H9 (cell line): ENCODE measurements at regions not wholly inside any gene's neighbourhood (a gene's known extent, or its start where the extent isn't known, plus 50 kb on each side); places are given as distances from the start of the nearest gene placed in this dataset.
"Not testable (repeated sequence)": the region's sequence is repeated elsewhere in the genome, so short reads cannot be mapped to it uniquely, and the experiment has no call there.

Experiments
- DNase-seq: peaks from one replicate; pipeline ENCODE4 v3.0.0-alpha.2; 2017
- H2AFZ ChIP-seq: one replicate; pipeline ENCODE4 v1.6.1; 2013; ENCODE audit warnings: mild to moderate bottlenecking, low read length, control low read depth, moderate library complexity
- H2AK5ac ChIP-seq: 2 replicates; pipeline ENCODE4 v1.6.1; 2013; ENCODE audit warnings: low read length, control low read depth, mixed read lengths; ENCODE audit not compliant: insufficient read length
- H2BK120ac ChIP-seq: one replicate; pipeline ENCODE4 v1.6.1; 2013; ENCODE audit warnings: low read depth, mild to moderate bottlenecking, low read length, control low read depth, inconsistent platforms; ENCODE audit not compliant: poor library complexity, severe bottlenecking
- H2BK12ac ChIP-seq: 2 replicates; pipeline ENCODE4 v1.6.1; 2013; ENCODE audit warnings: low read length, control low read depth, mixed read lengths, low read depth; ENCODE audit not compliant: insufficient read length
- H2BK15ac ChIP-seq: 2 replicates; pipeline ENCODE4 v1.6.1; 2013; ENCODE audit warnings: low read depth, low read length, control low read depth
- H2BK20ac ChIP-seq: one replicate; pipeline ENCODE4 v1.6.1; 2013; ENCODE audit warnings: low read depth, mild to moderate bottlenecking, low read length, control low read depth, inconsistent platforms; ENCODE audit not compliant: poor library complexity, severe bottlenecking
- H2BK5ac ChIP-seq: 2 replicates; pipeline ENCODE4 v1.6.1; 2013; ENCODE audit warnings: low read length, control low read depth, mixed read lengths; ENCODE audit not compliant: insufficient read length
- H3K14ac ChIP-seq: 2 replicates; pipeline ENCODE4 v1.6.1; 2013; ENCODE audit warnings: low read length, control low read depth; ENCODE audit not compliant: insufficient read depth
- H3K18ac ChIP-seq: 2 replicates; pipeline ENCODE4 v1.6.1; 2013; ENCODE audit warnings: low read depth, mild to moderate bottlenecking, mixed read lengths, low read length, control low read depth; ENCODE audit not compliant: insufficient read length
- H3K23ac ChIP-seq: 2 replicates; pipeline ENCODE4 v1.6.1; 2013; ENCODE audit warnings: low read length, control low read depth, mixed read lengths, low read depth; ENCODE audit not compliant: insufficient read length
- H3K23me2 ChIP-seq: 2 replicates; pipeline ENCODE4 v1.6.1; 2013; ENCODE audit warnings: low read depth, mild to moderate bottlenecking, mixed read lengths, low read length, control low read depth; ENCODE audit not compliant: insufficient read length, poor library complexity, severe bottlenecking
- H3K27ac ChIP-seq: 2 replicates; pipeline ENCODE4 v1.5.1; 2013; ENCODE audit warnings: low read length, control low read depth, mixed read lengths, low read depth; ENCODE audit not compliant: insufficient read length
- H3K27me3 ChIP-seq: 2 replicates; pipeline ENCODE4 v1.6.1; 2013; ENCODE audit warnings: low read length, control low read depth, inconsistent platforms; ENCODE audit not compliant: insufficient read depth
- H3K4ac ChIP-seq: 2 replicates; pipeline ENCODE4 v1.6.1; 2013; ENCODE audit warnings: low read depth, mild to moderate bottlenecking, control low read depth, inconsistent platforms, low read length, moderate library complexity
- H3K4me1 ChIP-seq: 2 replicates; pipeline ENCODE4 v1.6.1; 2013; ENCODE audit warnings: low read length, control low read depth, inconsistent platforms; ENCODE audit not compliant: insufficient read depth
- H3K4me2 ChIP-seq: 2 replicates; pipeline ENCODE4 v1.6.1; 2013; ENCODE audit warnings: low read length, control low read depth, mixed read lengths; ENCODE audit not compliant: insufficient read length, insufficient read depth
- H3K56ac ChIP-seq: 2 replicates; pipeline ENCODE4 v1.6.1; 2013; ENCODE audit warnings: low read depth, mild to moderate bottlenecking, mixed read lengths, low read length, control low read depth; ENCODE audit not compliant: insufficient read length
- H3K79me1 ChIP-seq: 2 replicates; pipeline ENCODE4 v1.6.1; 2013; ENCODE audit warnings: low read depth, mild to moderate bottlenecking, moderate library complexity, low read length, control low read depth, inconsistent platforms; ENCODE audit not compliant: insufficient read depth, poor library complexity, severe bottlenecking
- H3K79me2 ChIP-seq: 2 replicates; pipeline ENCODE4 v1.6.1; 2013; ENCODE audit warnings: low read length, control low read depth, inconsistent platforms; ENCODE audit not compliant: insufficient read depth
- H3K9ac ChIP-seq: 2 replicates; pipeline ENCODE4 v1.6.1; 2013; ENCODE audit warnings: low read length, control low read depth, mixed read lengths; ENCODE audit not compliant: insufficient read length; ENCODE audit errors: extremely low read depth
- H3K9me3 ChIP-seq: one replicate; pipeline ENCODE4 v1.6.1; 2013; ENCODE audit warnings: low read depth, low read length, inconsistent platforms; ENCODE audit not compliant: control insufficient read depth
- H3T11ph ChIP-seq: one replicate; pipeline ENCODE4 v1.6.1; 2013; ENCODE audit warnings: mild to moderate bottlenecking, low read length, control low read depth, inconsistent platforms
- H4K20me1 ChIP-seq: one replicate; pipeline ENCODE4 v1.6.1; 2013; ENCODE audit not compliant: control insufficient read depth, insufficient read length, insufficient read depth
- H4K5ac ChIP-seq: 2 replicates; pipeline ENCODE4 v1.6.1; 2013; ENCODE audit warnings: low read depth, mild to moderate bottlenecking, mixed read lengths, low read length, control low read depth; ENCODE audit not compliant: insufficient read length
- H4K8ac ChIP-seq: replicated peaks from 2 replicates; pipeline ENCODE4 v1.6.1; 2013; ENCODE audit warnings: low read length, control low read depth, mixed read lengths, low read depth; ENCODE audit not compliant: insufficient read length
- H4K91ac ChIP-seq: 2 replicates; pipeline ENCODE4 v1.6.1; 2013; ENCODE audit warnings: low read depth, mild to moderate bottlenecking, moderate library complexity, mixed read lengths, low read length, control low read depth; ENCODE audit not compliant: insufficient read length
- H3K27ac Mint-ChIP-seq, 3 experiments: 2 replicates in 2 of 3; 3 replicates in 1 of 3; pipeline ENCODE4 v1.8.0; 2020 to 2021; ENCODE audit warnings: mixed read lengths in 3 of 3, mild to moderate bottlenecking in 1 of 3, moderate library complexity in 1 of 3
- H3K27me3 Mint-ChIP-seq: 2 replicates; pipeline ENCODE4 v1.8.0; 2021; ENCODE audit warnings: low read depth, mild to moderate bottlenecking, moderate library complexity, mixed read lengths
- H3K36me3 Mint-ChIP-seq, 3 experiments: 2 replicates in 2 of 3; 3 replicates in 1 of 3; pipeline ENCODE4 v1.8.0; 2020 to 2021; ENCODE audit warnings: low read depth in 3 of 3, mixed read lengths in 3 of 3; ENCODE audit not compliant: insufficient read depth in 1 of 3
- H3K4me1 Mint-ChIP-seq, 2 experiments: 2 replicates each; pipeline ENCODE4 v1.8.0; 2020; ENCODE audit warnings: mixed read lengths in 2 of 2
- H3K4me3 Mint-ChIP-seq, 2 experiments: 2 replicates in 1 of 2; 3 replicates in 1 of 2; pipeline ENCODE4 v1.8.0; 2020 to 2021; ENCODE audit warnings: mild to moderate bottlenecking in 2 of 2, mixed read lengths in 2 of 2, moderate library complexity in 1 of 2
- H3K9me3 Mint-ChIP-seq, 2 experiments: 2 replicates in 1 of 2; 3 replicates in 1 of 2; pipeline ENCODE4 v1.8.0; 2020; ENCODE audit warnings: mild to moderate bottlenecking in 2 of 2, mixed read lengths in 2 of 2, moderate library complexity in 1 of 2
- WGBS: extraction: QIAGEN DNeasy Blood & Tissue Kit; methylation state at CpG from one replicate; pipeline ENCODE4 v1.1.7; 2013; ENCODE audit warnings: missing lambda C conversion rate, low lambda C conversion rate, mixed read lengths; ENCODE audit not compliant: insufficient read length; ENCODE audit errors: extremely low coverage; 5-methylcytosine and 5-hydroxymethylcytosine counted together
- TF ChIP-seq, protein P1 (sequence below): fragments of 200-600 bp; sonication (generic); conservative IDR thresholded peaks from 3 replicates; pipeline ENCODE4 v1.8.0; 2021; ENCODE audit warnings: antibody characterized with exemption, mild to moderate bottlenecking

DNA sequence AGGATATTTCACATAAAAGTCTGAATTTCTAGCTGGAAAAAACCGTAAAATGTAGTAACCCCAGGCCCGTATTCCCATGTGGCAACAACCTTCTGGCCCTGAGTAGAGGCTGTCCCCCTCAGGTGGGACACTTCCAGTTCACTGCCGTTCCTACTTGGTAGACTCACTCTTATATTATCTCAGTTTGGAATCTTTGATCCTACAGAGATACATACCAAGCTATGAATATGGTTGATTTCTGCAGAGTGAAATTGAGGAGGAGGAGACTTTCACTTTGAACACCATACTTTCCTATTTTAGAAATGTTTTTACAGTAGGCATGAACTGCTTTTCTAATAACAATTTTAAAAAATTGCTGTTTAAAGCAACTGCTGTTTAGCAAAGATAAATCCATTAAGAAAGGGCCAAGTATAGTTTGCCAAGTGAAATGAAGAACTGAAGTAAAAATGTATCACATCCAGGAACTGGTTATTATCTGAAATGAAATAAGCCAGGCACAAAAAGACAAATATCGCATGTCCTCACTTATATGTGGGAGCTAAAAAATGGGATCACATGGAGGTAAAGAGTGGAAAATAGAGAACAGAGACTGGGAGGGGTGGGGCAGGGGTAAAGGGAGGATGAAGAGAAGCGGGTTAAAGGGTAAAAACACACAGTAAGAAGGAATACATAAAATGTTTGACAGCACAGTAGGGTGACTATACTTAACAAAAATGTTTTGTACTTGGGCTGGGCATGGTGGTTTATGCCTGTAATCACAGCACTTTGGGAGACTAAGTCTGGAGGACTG lies 92.8 kb upstream of the METAP2 start:
- H3K4me2 ChIP-seq = no peak overlapping the region
- no peak overlapping the region for H2BK120ac ChIP-seq
- no peak overlapping the region for H3K9ac ChIP-seq
- H4K8ac ChIP-seq = no peak overlapping the region
- no CpG with 5 or more reads among the region's 5 CpGs for WGBS
- no peak overlapping the region for H3K27ac ChIP-seq
- no peaks in the 10 kb centered on the region for H3K23me2 ChIP-seq
- H3T11ph ChIP-seq = no peak overlapping the region
- no peak overlapping the region for H2AK5ac ChIP-seq
- H2BK15ac ChIP-seq = no peak overlapping the region
- Mint-ChIP-seq H3K4me3 (no peak overlapping the region), H3K27ac (no peak overlapping the region), H3K36me3 (no peaks in the 10 kb centered on the region), H3K9me3 (no peaks in the 10 kb centered on the region), H3K27me3 (no peaks in the 10 kb centered on the region; the same call in 1 of the 2 replicates), H3K4me1 (no peaks in the 10 kb centered on the region)
- H2BK12ac ChIP-seq = no peak overlapping the region
- H3K23ac ChIP-seq = no peak overlapping the region
- H4K20me1 ChIP-seq = no peaks in the 10 kb centered on the region
- H3K27me3 ChIP-seq = no peaks in the 10 kb centered on the region
- H2BK5ac ChIP-seq = no peak overlapping the region
- H4K5ac ChIP-seq = no peak overlapping the region
- H4K91ac ChIP-seq = no peak overlapping the region
- no peak overlapping the region for H2BK20ac ChIP-seq
- no peak for DNase-seq
- no peak overlapping the region for H3K56ac ChIP-seq
- H3K79me2 ChIP-seq = no peaks in the 10 kb centered on the region
- H2AFZ ChIP-seq = no peak overlapping the region
- no peaks in the 10 kb centered on the region for H3K79me1 ChIP-seq
- no peaks in the 10 kb centered on the region for H3K9me3 ChIP-seq
- H3K4me1 ChIP-seq = no peaks in the 10 kb centered on the region
- no peak overlapping the region for H3K4ac ChIP-seq
- no peak overlapping the region for H3K14ac ChIP-seq
- TF ChIP-seq, protein P1, sequence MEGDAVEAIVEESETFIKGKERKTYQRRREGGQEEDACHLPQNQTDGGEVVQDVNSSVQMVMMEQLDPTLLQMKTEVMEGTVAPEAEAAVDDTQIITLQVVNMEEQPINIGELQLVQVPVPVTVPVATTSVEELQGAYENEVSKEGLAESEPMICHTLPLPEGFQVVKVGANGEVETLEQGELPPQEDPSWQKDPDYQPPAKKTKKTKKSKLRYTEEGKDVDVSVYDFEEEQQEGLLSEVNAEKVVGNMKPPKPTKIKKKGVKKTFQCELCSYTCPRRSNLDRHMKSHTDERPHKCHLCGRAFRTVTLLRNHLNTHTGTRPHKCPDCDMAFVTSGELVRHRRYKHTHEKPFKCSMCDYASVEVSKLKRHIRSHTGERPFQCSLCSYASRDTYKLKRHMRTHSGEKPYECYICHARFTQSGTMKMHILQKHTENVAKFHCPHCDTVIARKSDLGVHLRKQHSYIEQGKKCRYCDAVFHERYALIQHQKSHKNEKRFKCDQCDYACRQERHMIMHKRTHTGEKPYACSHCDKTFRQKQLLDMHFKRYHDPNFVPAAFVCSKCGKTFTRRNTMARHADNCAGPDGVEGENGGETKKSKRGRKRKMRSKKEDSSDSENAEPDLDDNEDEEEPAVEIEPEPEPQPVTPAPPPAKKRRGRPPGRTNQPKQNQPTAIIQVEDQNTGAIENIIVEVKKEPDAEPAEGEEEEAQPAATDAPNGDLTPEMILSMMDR = no peak
- H3K18ac ChIP-seq = no peak overlapping the region

DNA sequence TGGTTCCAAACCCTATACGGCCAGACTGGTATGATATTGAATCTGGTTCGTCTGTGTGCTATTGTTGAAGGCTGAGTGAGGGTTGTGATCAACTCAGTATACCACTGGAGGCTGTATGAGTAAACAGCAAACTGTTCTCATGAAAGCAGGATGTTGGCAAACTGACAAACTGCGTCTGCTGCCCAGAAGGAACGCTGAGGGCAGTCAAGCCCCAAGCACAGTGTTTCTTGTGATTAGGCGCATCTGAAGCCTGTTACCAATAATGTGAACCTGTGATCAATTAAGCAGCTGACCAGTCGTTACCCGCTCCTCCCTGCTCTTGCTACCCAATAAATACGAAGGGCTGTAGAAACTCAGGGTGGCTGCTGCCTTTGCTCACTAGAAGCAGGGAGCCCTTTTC lies 90.0 kb upstream of the METAP2 start:
- not testable (repeated sequence) for H2BK12ac ChIP-seq, H2BK120ac ChIP-seq, H4K5ac ChIP-seq, H2BK5ac ChIP-seq, H4K20me1 ChIP-seq, H3K14ac ChIP-seq, H3K9me3 Mint-ChIP-seq, H3K27ac ChIP-seq, H3T11ph ChIP-seq, H3K36me3 Mint-ChIP-seq, H3K9me3 ChIP-seq, H3K18ac ChIP-seq, H4K8ac ChIP-seq, H3K4ac ChIP-seq, DNase-seq, H3K27me3 Mint-ChIP-seq, H3K23me2 ChIP-seq, H2BK20ac ChIP-seq, H3K4me3 Mint-ChIP-seq, H3K27ac Mint-ChIP-seq, H3K4me1 Mint-ChIP-seq, H4K91ac ChIP-seq, H2BK15ac ChIP-seq, H2AFZ ChIP-seq, H3K79me1 ChIP-seq, H3K4me1 ChIP-seq, H3K23ac ChIP-seq, H3K79me2 ChIP-seq, H2AK5ac ChIP-seq, H3K56ac ChIP-seq, H3K9ac ChIP-seq, H3K27me3 ChIP-seq, H3K4me2 ChIP-seq
- no CpG with 5 or more reads among the region's 8 CpGs for WGBS
